GM23248 (cell line): ENCODE measurements at regions not wholly inside any gene's neighbourhood (a gene's known extent, or its start where the extent isn't known, plus 50 kb on each side); places are given as distances from the start of the nearest gene placed in this dataset.

ENCODE experiments used
- EZH2 ChIP-seq: fragments of 200-600 bp; sonication (generic); IDR thresholded peaks from 2 replicates; pipeline ENCODE4 v1.6.1; 2018; ENCODE audit warnings: antibody characterized with exemption, mild to moderate bottlenecking; ENCODE audit not compliant: insufficient read depth, poor library complexity, severe bottlenecking
- EZH2phosphoT487 ChIP-seq: fragments of 200-600 bp; sonication (generic); IDR thresholded peaks from 2 replicates; pipeline ENCODE4 v1.6.1; 2018; ENCODE audit warnings: antibody characterized with exemption, moderate library complexity, mild to moderate bottlenecking, low read depth; ENCODE audit not compliant: insufficient read depth

- TF ChIP-seq EZH2 (no peak), EZH2phosphoT487 (no peak)
Observed at GRCh38 chr2:145007960-145008263, 488.0 kb upstream of the ZEB2 start.
